Omental fat pad (tissue), 3 donors: ENCODE measurements at regions not wholly inside any gene's neighbourhood (a gene's known extent, or its start where the extent isn't known, plus 50 kb on each side); places are given as distances from the start of the nearest gene placed in this dataset.

Experiments
- ATAC-seq: fragments of 150-250 bp; one replicate; pipeline ENCODE4 v1.9.1; 2016; ENCODE audit warnings: mild to moderate bottlenecking, moderate library complexity; ENCODE audit not compliant: low FRiP score
- DNase-seq: peaks from one replicate; pipeline ENCODE4 v3.0.0-alpha.2; 2019; ENCODE audit warnings: low spot score
- TF ChIP-seq, protein P1 (sequence below), 3 donors: fragments of 450-650 bp; IDR thresholded peaks; one replicate each; pipeline ENCODE4 v1.5.1; 2016 to 2017; ENCODE audit warnings: antibody characterized with exemption in 3 of 3, mild to moderate bottlenecking in 3 of 3, moderate library complexity in 2 of 3

GRCh38 chr13:34708566-34709313 lies 233.3 kb upstream of the NBEA start:
- ATAC-seq (no peak), DNase-seq (no peak)
- TF ChIP-seq, protein P1, sequence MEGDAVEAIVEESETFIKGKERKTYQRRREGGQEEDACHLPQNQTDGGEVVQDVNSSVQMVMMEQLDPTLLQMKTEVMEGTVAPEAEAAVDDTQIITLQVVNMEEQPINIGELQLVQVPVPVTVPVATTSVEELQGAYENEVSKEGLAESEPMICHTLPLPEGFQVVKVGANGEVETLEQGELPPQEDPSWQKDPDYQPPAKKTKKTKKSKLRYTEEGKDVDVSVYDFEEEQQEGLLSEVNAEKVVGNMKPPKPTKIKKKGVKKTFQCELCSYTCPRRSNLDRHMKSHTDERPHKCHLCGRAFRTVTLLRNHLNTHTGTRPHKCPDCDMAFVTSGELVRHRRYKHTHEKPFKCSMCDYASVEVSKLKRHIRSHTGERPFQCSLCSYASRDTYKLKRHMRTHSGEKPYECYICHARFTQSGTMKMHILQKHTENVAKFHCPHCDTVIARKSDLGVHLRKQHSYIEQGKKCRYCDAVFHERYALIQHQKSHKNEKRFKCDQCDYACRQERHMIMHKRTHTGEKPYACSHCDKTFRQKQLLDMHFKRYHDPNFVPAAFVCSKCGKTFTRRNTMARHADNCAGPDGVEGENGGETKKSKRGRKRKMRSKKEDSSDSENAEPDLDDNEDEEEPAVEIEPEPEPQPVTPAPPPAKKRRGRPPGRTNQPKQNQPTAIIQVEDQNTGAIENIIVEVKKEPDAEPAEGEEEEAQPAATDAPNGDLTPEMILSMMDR (IDR thresholded peaks at IDR 0.05): no peak

DNA sequence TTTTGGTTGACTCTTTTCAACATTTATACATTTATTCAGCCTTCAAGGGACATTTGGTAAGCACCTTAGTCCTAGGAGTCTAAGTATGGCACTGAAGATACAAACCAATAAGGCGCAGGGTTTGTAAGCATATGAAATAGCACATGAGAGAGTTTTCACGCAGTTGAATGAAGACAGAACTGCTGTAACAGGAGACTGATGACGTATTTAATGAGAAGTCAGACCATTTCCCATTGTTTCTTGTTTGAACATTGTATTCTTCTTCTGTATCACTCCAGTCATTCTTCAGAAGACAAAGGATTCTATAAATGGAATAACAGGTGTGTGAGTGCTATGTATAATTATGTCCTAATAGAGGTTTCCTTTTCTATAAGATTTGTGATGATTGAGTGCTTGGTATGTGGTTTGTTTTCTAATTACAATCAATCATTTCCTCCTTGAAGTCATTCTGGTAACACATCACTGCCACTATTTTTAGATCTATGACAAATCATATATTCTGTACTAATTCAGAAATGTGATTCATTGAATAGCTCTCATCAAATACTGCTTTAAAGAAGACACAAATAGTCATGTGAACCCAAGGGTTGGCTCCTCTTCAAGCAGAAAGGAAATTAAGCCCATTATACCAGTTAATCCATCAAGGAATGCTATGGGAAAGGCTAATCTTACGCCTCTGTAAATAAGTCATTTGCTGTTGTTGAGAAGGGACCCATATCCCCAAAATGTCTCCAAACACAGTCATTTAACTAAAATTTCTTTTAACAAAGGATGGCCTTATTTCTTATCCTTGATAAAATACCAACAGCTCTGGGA lies 222.8 kb upstream of the NBEA start:
- TF ChIP-seq, protein P1 (IDR thresholded peaks at IDR 0.05): no peak
- ATAC-seq (no peak), DNase-seq (no peak)

DNA sequence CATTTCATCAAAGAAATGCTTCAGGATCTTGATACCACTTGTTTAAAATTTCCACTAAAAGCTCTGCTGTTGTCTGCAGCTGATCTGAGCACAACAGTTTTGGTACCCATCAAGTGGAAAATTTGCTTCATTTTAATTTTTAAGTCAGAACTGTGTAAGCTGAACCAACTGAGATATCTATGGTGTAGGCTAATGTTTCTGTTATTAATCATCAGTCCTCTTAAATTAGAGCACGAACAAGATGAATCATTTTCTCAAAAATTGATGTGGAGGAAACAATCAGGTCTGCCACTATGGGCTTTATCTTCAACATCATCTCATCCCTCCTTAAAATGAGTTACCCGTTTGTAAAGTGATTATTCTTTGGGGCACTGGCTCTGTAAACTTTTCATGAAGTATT lies 221.5 kb upstream of the NBEA start:
- TF ChIP-seq, protein P1 (IDR thresholded peaks at IDR 0.05): no peak
- DNase-seq: no peak
- no peak for ATAC-seq

GRCh38 chr13:34721631-34722595 lies 220.2 kb upstream of the NBEA start:
- TF ChIP-seq, protein P1 (IDR thresholded peaks at IDR 0.05): no peak
- DNase-seq: no peak
- no peak for ATAC-seq

DNA sequence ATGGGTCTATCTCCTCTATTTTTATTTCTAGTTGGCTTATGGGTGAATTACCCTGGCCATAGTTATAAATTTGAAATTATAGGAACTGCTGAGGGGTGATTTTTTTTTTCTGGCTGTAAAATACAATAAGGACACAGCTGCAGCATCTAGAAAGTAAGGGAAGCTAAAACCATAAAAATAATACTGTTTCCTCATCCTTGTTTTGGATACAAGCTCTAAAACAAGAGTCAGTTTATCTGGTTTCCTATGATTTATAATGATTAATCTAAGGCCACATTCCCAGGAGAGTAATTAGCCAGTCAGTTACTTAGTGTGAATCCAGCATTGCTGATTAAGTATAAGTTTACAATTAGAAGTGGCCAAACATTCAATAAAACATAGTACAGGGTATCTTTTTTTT lies 219.1 kb upstream of the NBEA start:
- TF ChIP-seq, protein P1 (IDR thresholded peaks at IDR 0.05): no peak
- DNase-seq (no peak), ATAC-seq (no peak)

- ATAC-seq (no peak), DNase-seq (no peak)
- TF ChIP-seq, protein P1 (IDR thresholded peaks at IDR 0.05): no peak
These were observed 211.1 kb upstream of the NBEA start for GRCh38 chr13:34730961-34731360.
